Ascending aorta (tissue), 2 donors: ENCODE measurements at regions not wholly inside any gene's neighbourhood (a gene's known extent, or its start where the extent isn't known, plus 50 kb on each side); places are given as distances from the start of the nearest gene placed in this dataset.

ENCODE experiments used
- DNase-seq, 2 donors: peaks; one replicate each; pipeline ENCODE4 v3.0.0-alpha.2; 2019; ENCODE audit warnings: low spot score in 2 of 2
- H3K27ac ChIP-seq, 2 donors: fragments of 200-600 bp; sonication (generic); one replicate each; pipeline ENCODE4 v1.5.1; 2016 to 2017; ENCODE audit warnings: mild to moderate bottlenecking in 1 of 2
- H3K27me3 ChIP-seq: fragments of 200-600 bp; sonication (generic); one replicate; pipeline ENCODE4 v1.5.1; 2017
- H3K36me3 ChIP-seq, 2 donors: fragments of 200-600 bp; sonication (generic); one replicate each; pipeline ENCODE4 v1.5.1; 2016
- H3K4me1 ChIP-seq, 2 donors: fragments of 200-600 bp; sonication (generic); one replicate each; pipeline ENCODE4 v1.5.1; 2016 to 2017; ENCODE audit warnings: mild to moderate bottlenecking in 1 of 2
- H3K4me3 ChIP-seq, 2 donors: fragments of 200-600 bp; sonication (generic); one replicate each; pipeline ENCODE4 v1.5.1; 2016 to 2017; ENCODE audit warnings: mild to moderate bottlenecking in 1 of 2
- H3K9me3 ChIP-seq, 2 donors: fragments of 200-600 bp; sonication (generic); one replicate each; pipeline ENCODE4 v1.5.1; 2016
- intact Hi-C: fragments of 100-400 bp; cut with DNase I; formaldehyde crosslinking; loops from one replicate; pipeline ENCODE4 v1.15.1; 2023
- TF ChIP-seq, protein P1 (sequence below), 3 experiments: fragments of 200-600 bp in 2 of 3; fragments of 450-650 bp in 1 of 3; sonication (generic) in 2 of 3; IDR thresholded peaks; one replicate each; pipeline ENCODE4 v1.5.1; 2016 to 2019; ENCODE audit warnings: antibody characterized with exemption in 3 of 3, mild to moderate bottlenecking in 1 of 3, moderate library complexity in 1 of 3

DNA sequence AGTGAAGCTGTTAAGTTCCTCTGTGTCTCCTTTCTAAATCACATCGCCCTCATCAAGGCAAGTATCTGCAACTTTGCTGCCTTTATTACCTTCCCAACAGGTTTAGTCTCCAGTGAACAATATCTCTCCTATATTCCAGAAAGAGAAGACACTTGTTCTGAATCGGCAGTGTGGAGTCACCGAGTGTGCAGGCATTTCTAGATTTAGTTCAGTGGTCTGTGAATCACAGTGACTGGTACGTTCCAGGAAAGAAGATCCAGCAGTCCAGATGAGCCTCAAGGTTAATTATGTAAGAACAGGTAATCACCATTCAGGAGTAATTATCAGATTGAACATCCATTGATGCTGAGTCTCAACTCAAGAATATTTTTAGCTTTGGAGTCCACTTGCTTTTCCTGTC lies 497.0 kb downstream of the FOXO1 start:
- no peaks in the 10 kb centered on the region for H3K27me3 ChIP-seq
- DNase-seq: no peak
- H3K9me3 ChIP-seq: no peaks in the 10 kb centered on the region
- intact Hi-C loops: no loop called here
- no peaks in the 10 kb centered on the region for H3K4me1 ChIP-seq
- TF ChIP-seq, protein P1, sequence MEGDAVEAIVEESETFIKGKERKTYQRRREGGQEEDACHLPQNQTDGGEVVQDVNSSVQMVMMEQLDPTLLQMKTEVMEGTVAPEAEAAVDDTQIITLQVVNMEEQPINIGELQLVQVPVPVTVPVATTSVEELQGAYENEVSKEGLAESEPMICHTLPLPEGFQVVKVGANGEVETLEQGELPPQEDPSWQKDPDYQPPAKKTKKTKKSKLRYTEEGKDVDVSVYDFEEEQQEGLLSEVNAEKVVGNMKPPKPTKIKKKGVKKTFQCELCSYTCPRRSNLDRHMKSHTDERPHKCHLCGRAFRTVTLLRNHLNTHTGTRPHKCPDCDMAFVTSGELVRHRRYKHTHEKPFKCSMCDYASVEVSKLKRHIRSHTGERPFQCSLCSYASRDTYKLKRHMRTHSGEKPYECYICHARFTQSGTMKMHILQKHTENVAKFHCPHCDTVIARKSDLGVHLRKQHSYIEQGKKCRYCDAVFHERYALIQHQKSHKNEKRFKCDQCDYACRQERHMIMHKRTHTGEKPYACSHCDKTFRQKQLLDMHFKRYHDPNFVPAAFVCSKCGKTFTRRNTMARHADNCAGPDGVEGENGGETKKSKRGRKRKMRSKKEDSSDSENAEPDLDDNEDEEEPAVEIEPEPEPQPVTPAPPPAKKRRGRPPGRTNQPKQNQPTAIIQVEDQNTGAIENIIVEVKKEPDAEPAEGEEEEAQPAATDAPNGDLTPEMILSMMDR (IDR thresholded peaks at IDR 0.05): no peak
- no peak overlapping the region for H3K4me3 ChIP-seq
- H3K27ac ChIP-seq: no peak overlapping the region
- H3K36me3 ChIP-seq: no peaks in the 10 kb centered on the region

DNA sequence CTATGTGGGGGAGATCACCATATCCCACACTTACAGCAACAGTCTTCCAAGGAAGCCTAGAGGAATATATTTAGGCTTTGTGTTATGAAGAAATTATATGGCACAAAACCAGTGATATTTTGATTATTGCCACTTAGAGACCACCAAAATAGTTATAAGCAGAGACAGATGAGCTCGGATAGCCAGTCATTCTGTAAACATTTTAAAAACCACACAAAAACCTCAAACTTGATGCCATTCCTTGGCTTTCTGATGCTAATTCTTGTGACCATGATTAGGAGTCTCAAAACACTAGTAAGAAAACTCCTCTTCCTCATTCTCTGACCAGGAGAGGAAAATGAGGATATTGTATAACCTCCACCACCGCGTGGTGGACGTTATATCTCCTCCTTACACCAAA lies 496.4 kb downstream of the FOXO1 start:
- no peak for DNase-seq
- intact Hi-C loops: no loop called here
- no peaks in the 10 kb centered on the region for H3K36me3 ChIP-seq
- no peaks in the 10 kb centered on the region for H3K4me1 ChIP-seq
- no peaks in the 10 kb centered on the region for H3K9me3 ChIP-seq
- no peak overlapping the region for H3K27ac ChIP-seq
- no peaks in the 10 kb centered on the region for H3K27me3 ChIP-seq
- TF ChIP-seq, protein P1 (IDR thresholded peaks at IDR 0.05): no peak
- no peak overlapping the region for H3K4me3 ChIP-seq

DNA sequence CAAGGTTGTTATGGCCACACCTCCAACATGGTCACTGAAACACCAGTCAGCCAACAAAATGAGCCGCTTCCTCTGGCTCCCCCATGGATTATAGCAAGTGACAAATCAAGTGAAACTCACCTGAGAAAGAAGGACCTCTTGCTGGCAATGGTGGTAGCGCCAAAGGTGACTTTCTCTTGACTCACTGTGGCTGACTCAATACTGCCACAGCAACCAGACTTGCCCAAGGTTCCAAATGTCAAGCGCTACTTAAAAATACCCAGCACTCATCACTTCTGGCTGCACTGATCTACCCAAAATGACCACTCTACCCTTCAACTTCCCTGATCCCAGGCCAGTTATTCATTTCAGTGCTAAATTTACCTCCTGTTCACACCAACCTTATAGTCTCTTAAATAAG lies 495.5 kb downstream of the FOXO1 start:
- no peaks in the 10 kb centered on the region for H3K27me3 ChIP-seq
- no peaks in the 10 kb centered on the region for H3K4me1 ChIP-seq
- TF ChIP-seq, protein P1 (IDR thresholded peaks at IDR 0.05): no peak
- DNase-seq: peak in 1 of 2 donors; percentile 43
- no peak overlapping the region for H3K4me3 ChIP-seq
- no peaks in the 10 kb centered on the region for H3K9me3 ChIP-seq
- H3K36me3 ChIP-seq: no peaks in the 10 kb centered on the region
- no peak overlapping the region for H3K27ac ChIP-seq
- intact Hi-C loops: no loop called here

DNA sequence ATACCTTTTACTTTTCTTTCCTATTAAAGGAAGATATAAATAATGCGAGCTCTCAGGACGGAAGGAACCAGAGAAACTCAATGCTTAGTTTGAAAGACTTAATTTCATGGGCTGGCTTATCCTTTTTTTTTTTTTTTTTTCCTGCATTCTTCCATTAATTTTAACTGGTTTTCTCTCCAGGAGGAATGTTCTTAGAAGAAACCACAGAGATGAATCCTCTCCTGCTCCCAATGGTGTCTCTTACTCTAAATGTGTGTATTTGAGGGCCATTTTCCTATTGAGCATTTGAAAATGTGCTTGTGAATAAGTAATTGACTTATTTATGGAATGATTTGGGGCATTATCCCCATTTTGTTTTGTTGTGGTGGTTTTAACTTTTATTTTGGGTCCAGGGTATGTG lies 494.9 kb downstream of the FOXO1 start:
- intact Hi-C loops: no loop called here
- Histone ChIP-seq H3K4me1 (no peaks in the 10 kb centered on the region), H3K27me3 (no peaks in the 10 kb centered on the region), H3K9me3 (no peaks in the 10 kb centered on the region), H3K36me3 (no peaks in the 10 kb centered on the region), H3K27ac (no peak overlapping the region), H3K4me3 (no peak overlapping the region)
- DNase-seq: no peak
- TF ChIP-seq, protein P1 (IDR thresholded peaks at IDR 0.05): no peak

DNA sequence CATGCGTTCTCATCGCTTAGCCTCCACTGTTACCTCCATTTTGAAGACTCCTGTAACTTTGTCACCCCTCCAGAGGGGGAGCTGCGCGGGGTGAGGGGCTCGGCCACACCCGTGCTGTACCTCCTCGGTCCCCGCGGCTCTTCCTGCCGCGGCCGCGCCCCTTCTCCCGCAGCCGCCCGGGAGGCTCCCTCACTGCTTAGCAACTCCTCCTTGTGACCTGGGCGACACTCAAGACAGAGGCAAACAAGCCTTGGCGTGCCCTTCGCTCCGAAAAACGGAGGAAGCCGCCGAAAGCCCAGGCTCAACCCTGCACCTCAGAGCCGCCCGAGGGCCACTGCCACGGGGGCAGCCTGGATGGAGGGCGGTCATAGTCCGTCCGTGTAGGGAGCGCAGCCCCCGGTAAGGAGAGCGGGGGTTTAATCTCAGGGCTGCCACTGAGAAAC lies 494.3 kb downstream of the FOXO1 start:
- intact Hi-C loops: no loop called here
- H3K36me3 ChIP-seq: no peaks in the 10 kb centered on the region
- peak in 1 of 2 donors; percentile 61 for DNase-seq
- H3K4me1 ChIP-seq: no peaks in the 10 kb centered on the region
- H3K27ac ChIP-seq: no peak overlapping the region
- H3K27me3 ChIP-seq: no peaks in the 10 kb centered on the region
- no peaks in the 10 kb centered on the region for H3K9me3 ChIP-seq
- H3K4me3 ChIP-seq: no peak overlapping the region
- TF ChIP-seq, protein P1 (IDR thresholded peaks at IDR 0.05): no peak

DNA sequence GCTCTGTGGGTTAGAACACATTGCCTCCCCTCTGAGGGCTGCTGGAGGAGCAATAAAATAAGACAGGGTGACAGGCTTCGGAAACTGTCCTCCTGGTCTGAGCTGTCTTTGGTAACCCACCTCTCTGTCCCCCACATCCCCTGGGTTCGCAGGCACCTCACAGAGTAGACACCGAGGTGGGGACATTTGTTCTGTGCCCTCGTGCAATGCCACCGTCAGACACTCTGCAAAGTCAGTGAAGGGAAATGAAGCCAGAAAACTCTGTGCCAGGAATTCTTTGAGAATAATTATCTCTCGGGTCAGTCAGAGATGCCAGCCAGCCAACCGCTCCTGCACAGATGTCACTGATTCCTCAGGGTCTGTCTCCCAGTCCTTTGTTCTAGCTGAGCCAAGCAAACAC lies 493.6 kb downstream of the FOXO1 start:
- no peaks in the 10 kb centered on the region for H3K27me3 ChIP-seq
- H3K36me3 ChIP-seq: no peaks in the 10 kb centered on the region
- TF ChIP-seq, protein P1 (IDR thresholded peaks at IDR 0.05): no peak
- DNase-seq: no peak
- intact Hi-C loops: no loop called here
- H3K27ac ChIP-seq: no peak overlapping the region
- H3K9me3 ChIP-seq: no peaks in the 10 kb centered on the region
- no peak overlapping the region for H3K4me3 ChIP-seq
- H3K4me1 ChIP-seq: no peaks in the 10 kb centered on the region
